ENCODE measurements at regions not wholly inside any gene's neighbourhood (a gene's known extent, or its start where the extent isn't known, plus 50 kb on each side); places are given as distances from the start of the nearest gene placed in this dataset.

- Mint-ChIP-seq H3K4me3 (no peak overlapping the region), H3K9me3 (peaks cover 0 to 3% of the 10 kb centered on the region in 2 donors), H3K36me3 (no peaks in the 10 kb centered on the region), H3K27me3 (ENCODE audit: low read depth in 2 of 2) (no peaks in the 10 kb centered on the region), H3K27ac (no peak overlapping the region), H3K4me1 (peaks cover 13 to 20% of the 10 kb centered on the region in 2 donors)
- TF ChIP-seq CTCF (IDR thresholded peaks at IDR 0.05), result no peak
- Histone ChIP-seq H3K27ac (ENCODE audit: low read length) (no peak overlapping the region), H3K36me3 (ENCODE audit: control insufficient read depth, insufficient read depth, low read length) (no peaks in the 10 kb centered on the region), H3K4me1 (ENCODE audit: control insufficient read depth, insufficient read depth, low read length) (peaks cover 4% of the 10 kb centered on the region), H3K27me3 (ENCODE audit: control insufficient read depth, insufficient read depth, low read length) (no peaks in the 10 kb centered on the region), H3K4me3 (ENCODE audit: low read length) (no peak overlapping the region), H3K9me3 (ENCODE audit: control insufficient read depth, insufficient read depth, low read length) (no peaks in the 10 kb centered on the region)
- ATAC-seq (no peak), DNase-seq (no peak)
- intact Hi-C loops (cut with micrococcal nuclease), result no loop called here
- 64% methylated on average over 9 of the region's 9 CpGs for WGBS (ENCODE audit: insufficient coverage)
Observed at GRCh38 chr4:123555233-123555806, 158.7 kb downstream of the SPRY1 start.

- TF ChIP-seq CTCF (IDR thresholded peaks at IDR 0.05), result no peak
- H3K4me1 Mint-ChIP-seq, result peaks cover 13 to 16% of the 10 kb centered on the region in 2 donors
- no peaks in the 10 kb centered on the region for H3K9me3 ChIP-seq (ENCODE audit: control insufficient read depth, insufficient read depth, low read length)
Observed at GRCh38 chr4:123555807-123556273, 159.2 kb downstream of the SPRY1 start.

GRCh38 chr4:123556526-123556925, 159.9 kb downstream of the SPRY1 start:
- no peak overlapping the region for H3K27ac Mint-ChIP-seq
- intact Hi-C loops (cut with micrococcal nuclease), result no loop called here
- no peaks in the 10 kb centered on the region for H3K9me3 ChIP-seq (ENCODE audit: control insufficient read depth, insufficient read depth, low read length)

More at GRCh38 chr4:123555807-123556273, 159.2 kb downstream of the SPRY1 start:
- Histone ChIP-seq H3K27me3 (ENCODE audit: control insufficient read depth, insufficient read depth, low read length) (no peaks in the 10 kb centered on the region), H3K27ac (ENCODE audit: low read length) (no peak overlapping the region), H3K4me1 (ENCODE audit: control insufficient read depth, insufficient read depth, low read length) (peaks cover 4% of the 10 kb centered on the region), H3K36me3 (ENCODE audit: control insufficient read depth, insufficient read depth, low read length) (no peaks in the 10 kb centered on the region), H3K4me3 (ENCODE audit: low read length) (no peak overlapping the region)
- DNase-seq, result no peak
- no peak for ATAC-seq
- Mint-ChIP-seq H3K4me3 (no peak overlapping the region), H3K27me3 (ENCODE audit: low read depth in 2 of 2) (no peaks in the 10 kb centered on the region), H3K9me3 (no peaks in the 10 kb centered on the region), H3K27ac (no peak overlapping the region), H3K36me3 (no peaks in the 10 kb centered on the region)
- intact Hi-C loops (cut with micrococcal nuclease), result no loop called here
- 77% methylated on average over 5 of the region's 6 CpGs for WGBS (ENCODE audit: insufficient coverage)

More at GRCh38 chr4:123556526-123556925, 159.9 kb downstream of the SPRY1 start:
- Histone ChIP-seq H3K4me3 (ENCODE audit: low read length) (no peak overlapping the region), H3K4me1 (ENCODE audit: control insufficient read depth, insufficient read depth, low read length) (peaks cover 4% of the 10 kb centered on the region), H3K36me3 (ENCODE audit: control insufficient read depth, insufficient read depth, low read length) (no peaks in the 10 kb centered on the region), H3K27me3 (ENCODE audit: control insufficient read depth, insufficient read depth, low read length) (no peaks in the 10 kb centered on the region), H3K27ac (ENCODE audit: low read length) (no peak overlapping the region)
- TF ChIP-seq CTCF (IDR thresholded peaks at IDR 0.05), result no peak
- H3K4me3 Mint-ChIP-seq, result no peak overlapping the region
- peaks cover 13 to 16% of the 10 kb centered on the region in 2 donors for H3K4me1 Mint-ChIP-seq
- no peaks in the 10 kb centered on the region for H3K27me3 Mint-ChIP-seq (ENCODE audit: low read depth in 2 of 2)
- no peaks in the 10 kb centered on the region for H3K9me3 Mint-ChIP-seq
- DNase-seq (no peak), ATAC-seq (no peak)
- no peaks in the 10 kb centered on the region for H3K36me3 Mint-ChIP-seq
- 100% methylated on average over 3 of the region's 4 CpGs for WGBS (ENCODE audit: insufficient coverage)
